HepG2 (cell line): ENCODE measurements at regions not wholly inside any gene's neighbourhood (a gene's known extent, or its start where the extent isn't known, plus 50 kb on each side); places are given as distances from the start of the nearest gene placed in this dataset.

ENCODE experiments used
- ZNF24 ChIP-seq: fragments of 450-650 bp; IDR thresholded peaks from 2 replicates; pipeline ENCODE4 v1.6.1; 2017; ENCODE audit warnings: antibody characterized with exemption, mild to moderate bottlenecking
- ZNF704 ChIP-seq: sonication (generic); formaldehyde crosslinking; IDR thresholded peaks from 2 replicates; pipeline ENCODE4 v1.8.1; 2023; ENCODE audit warnings: mild to moderate bottlenecking, inconsistent platforms, moderate library complexity, missing genetic modification reagents, borderline replicate concordance

GRCh38 chr20:59514554-59514953, 89.8 kb upstream of the PHACTR3 start:
- no peak for TF ChIP-seq ZNF704 (CRISPR knock-in tag)
- TF ChIP-seq ZNF24 = no peak
